Nephron progenitor cell (in vitro differentiated cells): ENCODE measurements at regions not wholly inside any gene's neighbourhood (a gene's known extent, or its start where the extent isn't known, plus 50 kb on each side); places are given as distances from the start of the nearest gene placed in this dataset.
A peak's percentile ranks its signal among the peaks of the same experiment; 100 is the strongest.
"Not testable (repeated sequence)": the region's sequence is repeated elsewhere in the genome, so short reads cannot be mapped to it uniquely, and the experiment has no call there.

Source experiments
- DNase-seq: peaks from one replicate; pipeline ENCODE4 v3.0.0; 2021
- H3K27ac Mint-ChIP-seq: 2 replicates; pipeline ENCODE4 v1.8.0; 2021; ENCODE audit warnings: mild to moderate bottlenecking, moderate library complexity, mixed read lengths
- H3K27me3 Mint-ChIP-seq: 2 replicates; pipeline ENCODE4 v1.8.0; 2021; ENCODE audit warnings: mild to moderate bottlenecking, low read depth, mixed read lengths; ENCODE audit not compliant: poor library complexity
- H3K36me3 Mint-ChIP-seq: 2 replicates; pipeline ENCODE4 v1.8.0; 2021; ENCODE audit warnings: low read depth, mixed read lengths
- H3K4me1 Mint-ChIP-seq: 2 replicates; pipeline ENCODE4 v1.8.0; 2021; ENCODE audit warnings: mixed read lengths
- H3K4me3 Mint-ChIP-seq: 2 replicates; pipeline ENCODE4 v1.8.0; 2021; ENCODE audit warnings: mild to moderate bottlenecking, moderate library complexity, mixed read lengths
- H3K9me3 Mint-ChIP-seq: 2 replicates; pipeline ENCODE4 v1.8.0; 2021; ENCODE audit warnings: mild to moderate bottlenecking, moderate library complexity, mixed read lengths
- TF ChIP-seq, protein P1 (sequence below): fragments of 200-600 bp; sonication (generic); IDR thresholded peaks from 2 replicates; pipeline ENCODE4 v1.5.0; 2021; ENCODE audit warnings: antibody characterized with exemption

- no peak for DNase-seq
- Mint-ChIP-seq H3K4me3 (no peak overlapping the region), H3K36me3 (peaks cover 23% of the 10 kb centered on the region), H3K27me3 (peaks cover 9% of the 10 kb centered on the region), H3K27ac (no peak overlapping the region), H3K9me3 (peaks cover 52% of the 10 kb centered on the region), H3K4me1 (peaks cover 5% of the 10 kb centered on the region)
- TF ChIP-seq, protein P1, sequence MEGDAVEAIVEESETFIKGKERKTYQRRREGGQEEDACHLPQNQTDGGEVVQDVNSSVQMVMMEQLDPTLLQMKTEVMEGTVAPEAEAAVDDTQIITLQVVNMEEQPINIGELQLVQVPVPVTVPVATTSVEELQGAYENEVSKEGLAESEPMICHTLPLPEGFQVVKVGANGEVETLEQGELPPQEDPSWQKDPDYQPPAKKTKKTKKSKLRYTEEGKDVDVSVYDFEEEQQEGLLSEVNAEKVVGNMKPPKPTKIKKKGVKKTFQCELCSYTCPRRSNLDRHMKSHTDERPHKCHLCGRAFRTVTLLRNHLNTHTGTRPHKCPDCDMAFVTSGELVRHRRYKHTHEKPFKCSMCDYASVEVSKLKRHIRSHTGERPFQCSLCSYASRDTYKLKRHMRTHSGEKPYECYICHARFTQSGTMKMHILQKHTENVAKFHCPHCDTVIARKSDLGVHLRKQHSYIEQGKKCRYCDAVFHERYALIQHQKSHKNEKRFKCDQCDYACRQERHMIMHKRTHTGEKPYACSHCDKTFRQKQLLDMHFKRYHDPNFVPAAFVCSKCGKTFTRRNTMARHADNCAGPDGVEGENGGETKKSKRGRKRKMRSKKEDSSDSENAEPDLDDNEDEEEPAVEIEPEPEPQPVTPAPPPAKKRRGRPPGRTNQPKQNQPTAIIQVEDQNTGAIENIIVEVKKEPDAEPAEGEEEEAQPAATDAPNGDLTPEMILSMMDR: no peak
Observed at GRCh38 chr10:33652870-33653269, 318.4 kb upstream of the NRP1 start.

DNA sequence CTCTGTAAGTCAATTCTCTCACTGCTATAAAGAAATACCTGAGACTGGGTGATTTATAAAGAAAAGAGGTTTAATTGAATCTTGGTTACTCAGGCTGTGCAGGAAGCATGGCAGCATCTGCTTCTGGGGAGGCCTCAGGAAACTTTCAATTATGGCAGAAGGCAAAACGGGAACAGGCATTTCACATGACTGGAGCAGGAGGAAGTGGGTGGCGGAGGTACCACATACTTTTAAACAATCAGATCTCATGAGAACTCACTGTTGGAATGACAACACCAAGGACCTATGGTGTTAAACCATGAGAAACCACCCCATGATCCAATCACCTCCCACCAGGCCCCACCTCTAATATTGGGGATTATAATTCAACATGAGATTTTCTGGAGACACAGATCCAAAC is 315.7 kb upstream of the NRP1 start:
- H3K9me3 Mint-ChIP-seq: peaks cover 57% of the 10 kb centered on the region
- not testable (repeated sequence) for DNase-seq, H3K27me3 Mint-ChIP-seq, H3K4me3 Mint-ChIP-seq, H3K4me1 Mint-ChIP-seq
- peak overlapping the region; percentile 34 for H3K27ac Mint-ChIP-seq
- H3K36me3 Mint-ChIP-seq: peaks cover 23% of the 10 kb centered on the region

DNA sequence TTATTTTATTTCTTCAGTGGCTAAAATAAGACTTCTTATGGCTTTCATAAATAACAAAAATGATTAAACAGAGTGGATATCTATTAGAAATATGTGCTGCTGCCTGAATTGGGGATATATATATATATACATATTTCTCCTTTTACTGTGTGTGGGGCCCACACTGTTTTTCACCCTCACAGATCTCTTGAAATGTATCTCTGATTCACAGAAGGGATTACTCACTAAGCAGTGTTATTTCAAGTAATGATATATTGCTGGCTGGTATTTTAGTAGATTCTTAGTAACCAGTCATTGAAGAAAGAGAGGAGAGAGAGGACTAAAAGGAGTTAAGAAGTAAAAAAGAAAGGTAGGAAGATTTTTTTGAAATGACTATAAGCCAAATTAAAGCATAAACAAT is 308.6 kb upstream of the NRP1 start:
- TF ChIP-seq, protein P1: no peak
- H3K27me3 Mint-ChIP-seq: peaks cover 5% of the 10 kb centered on the region
- H3K36me3 Mint-ChIP-seq: no peaks in the 10 kb centered on the region
- no peaks in the 10 kb centered on the region for H3K4me1 Mint-ChIP-seq
- H3K4me3 Mint-ChIP-seq: no peak overlapping the region
- no peak overlapping the region for H3K27ac Mint-ChIP-seq
- DNase-seq: no peak
- peaks cover 7% of the 10 kb centered on the region for H3K9me3 Mint-ChIP-seq

DNA sequence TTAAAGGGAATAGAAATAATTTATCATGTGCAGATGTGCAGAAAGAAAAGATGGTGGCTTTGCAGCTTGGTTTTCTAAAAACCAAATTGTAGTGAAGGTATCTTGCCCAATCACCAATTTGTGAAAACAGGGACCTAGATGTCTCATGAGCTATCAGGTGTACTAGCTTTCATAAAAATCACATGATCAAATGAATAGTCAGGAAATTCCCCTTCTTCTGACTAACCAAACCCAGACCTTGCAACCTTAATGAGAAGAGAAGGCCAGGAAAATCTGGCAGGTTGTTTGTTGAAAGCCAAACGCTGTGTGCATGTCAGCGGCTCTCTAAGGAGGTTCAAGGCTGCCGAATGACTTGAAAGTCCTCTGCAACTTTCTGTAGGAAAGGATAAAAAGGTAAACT is 304.4 kb upstream of the NRP1 start:
- H3K9me3 Mint-ChIP-seq: peaks cover 6% of the 10 kb centered on the region
- no peak for DNase-seq
- H3K4me1 Mint-ChIP-seq: no peaks in the 10 kb centered on the region
- no peak overlapping the region for H3K27ac Mint-ChIP-seq
- H3K36me3 Mint-ChIP-seq: no peaks in the 10 kb centered on the region
- H3K4me3 Mint-ChIP-seq: no peak overlapping the region
- TF ChIP-seq, protein P1: no peak
- H3K27me3 Mint-ChIP-seq: peaks cover 3% of the 10 kb centered on the region

- no peaks in the 10 kb centered on the region for H3K4me1 Mint-ChIP-seq
- TF ChIP-seq, protein P1: no peak
- no peak overlapping the region for H3K4me3 Mint-ChIP-seq
- H3K36me3 Mint-ChIP-seq: no peaks in the 10 kb centered on the region
- peaks cover 6% of the 10 kb centered on the region for H3K9me3 Mint-ChIP-seq
- peaks cover 3% of the 10 kb centered on the region for H3K27me3 Mint-ChIP-seq
- DNase-seq: no peak
- H3K27ac Mint-ChIP-seq: no peak overlapping the region
Observed at GRCh38 chr10:33638374-33638773, 303.9 kb upstream of the NRP1 start.

DNA sequence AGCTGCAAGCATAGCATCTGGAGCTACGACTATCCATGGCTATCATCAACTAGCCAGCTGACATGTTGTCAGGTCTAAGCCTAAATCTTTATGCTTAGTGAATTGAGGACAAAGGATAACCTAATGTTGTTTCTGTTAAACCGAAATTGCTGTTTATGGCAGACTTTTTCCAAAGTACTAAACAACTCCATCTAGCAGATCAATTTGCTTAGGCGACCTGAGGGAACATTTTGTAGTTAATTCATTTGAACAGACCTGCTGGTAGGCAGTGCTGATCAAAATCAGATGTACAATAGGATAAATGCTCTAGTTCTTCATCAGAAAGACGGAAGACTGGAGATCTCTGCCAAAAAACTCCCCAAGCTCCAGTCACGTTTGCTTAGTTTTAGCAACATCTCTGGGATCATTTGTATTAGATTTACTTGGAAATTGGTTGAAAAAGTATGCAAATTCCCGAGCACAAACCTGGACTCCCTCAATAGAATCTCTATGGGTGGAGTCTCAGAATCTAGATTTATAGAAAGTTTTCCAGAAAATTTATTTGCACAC is 301.6 kb upstream of the NRP1 start:
- no peaks in the 10 kb centered on the region for H3K4me1 Mint-ChIP-seq
- DNase-seq: no peak
- TF ChIP-seq, protein P1: no peak
- no peak overlapping the region for H3K4me3 Mint-ChIP-seq
- no peaks in the 10 kb centered on the region for H3K36me3 Mint-ChIP-seq
- H3K27ac Mint-ChIP-seq: no peak overlapping the region
- H3K27me3 Mint-ChIP-seq: no peaks in the 10 kb centered on the region
- H3K9me3 Mint-ChIP-seq: peaks cover 6% of the 10 kb centered on the region
